ENCODE measurements at regions not wholly inside any gene's neighbourhood (a gene's known extent, or its start where the extent isn't known, plus 50 kb on each side); places are given as distances from the start of the nearest gene placed in this dataset.

DNA sequence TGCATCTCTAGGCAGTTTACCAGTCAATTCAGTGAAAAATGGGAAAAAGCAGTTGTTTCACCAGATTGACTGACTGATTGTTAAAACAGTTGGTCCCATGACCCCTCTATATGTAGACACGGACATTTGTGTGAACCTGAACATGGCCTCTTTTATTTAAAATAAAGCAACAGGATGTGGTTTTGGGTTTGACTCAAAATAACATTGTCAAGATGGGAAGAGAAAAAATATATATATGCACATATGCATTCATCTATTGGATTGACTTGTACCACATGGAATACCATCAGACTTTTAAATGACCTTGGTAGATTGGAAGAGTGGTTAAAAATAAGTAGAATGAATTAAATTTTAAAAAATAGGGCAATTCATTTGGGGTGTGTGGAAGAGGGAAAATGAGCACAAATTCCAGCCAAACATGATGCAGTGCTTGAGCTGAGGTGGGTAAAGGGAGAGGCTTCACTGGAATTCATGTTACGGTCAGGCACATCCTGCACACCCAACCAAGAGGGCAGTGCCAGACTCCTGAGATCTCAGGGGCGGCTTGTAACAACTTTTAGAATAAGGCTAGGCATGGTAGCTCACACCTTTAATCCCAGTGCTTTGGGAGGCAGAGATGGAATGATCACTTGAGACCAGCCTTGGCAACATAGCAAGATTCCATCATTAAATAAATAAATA, 560.7 kb upstream of the TENM3 start:
- H3K4me3 ChIP-seq (replicated peaks; ENCODE audit: low read depth, low read length) = no peak overlapping the region

DNA sequence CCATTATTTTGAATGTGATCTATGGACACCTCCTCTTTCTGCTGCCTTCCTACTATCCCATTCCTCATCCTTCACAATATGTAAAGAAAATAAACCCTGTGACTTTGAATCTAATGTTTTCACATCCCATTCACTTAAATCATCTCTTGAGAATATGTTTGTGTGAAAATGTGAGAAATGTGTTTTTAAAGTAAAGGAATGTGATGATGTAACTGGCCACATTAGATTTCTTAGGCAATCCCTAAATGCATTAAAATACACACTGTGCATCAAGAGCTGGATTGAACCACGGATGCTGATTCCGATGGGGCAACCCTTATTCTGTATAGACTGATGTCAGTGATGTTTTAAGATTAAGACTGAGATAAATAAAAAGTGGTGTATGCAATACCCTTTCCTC, 558.9 kb upstream of the TENM3 start:
- no peaks in the 10 kb centered on the region for H3K27me3 ChIP-seq (replicated peaks; ENCODE audit: control insufficient read depth, insufficient read depth, low read length)
- TF ChIP-seq, protein P1, sequence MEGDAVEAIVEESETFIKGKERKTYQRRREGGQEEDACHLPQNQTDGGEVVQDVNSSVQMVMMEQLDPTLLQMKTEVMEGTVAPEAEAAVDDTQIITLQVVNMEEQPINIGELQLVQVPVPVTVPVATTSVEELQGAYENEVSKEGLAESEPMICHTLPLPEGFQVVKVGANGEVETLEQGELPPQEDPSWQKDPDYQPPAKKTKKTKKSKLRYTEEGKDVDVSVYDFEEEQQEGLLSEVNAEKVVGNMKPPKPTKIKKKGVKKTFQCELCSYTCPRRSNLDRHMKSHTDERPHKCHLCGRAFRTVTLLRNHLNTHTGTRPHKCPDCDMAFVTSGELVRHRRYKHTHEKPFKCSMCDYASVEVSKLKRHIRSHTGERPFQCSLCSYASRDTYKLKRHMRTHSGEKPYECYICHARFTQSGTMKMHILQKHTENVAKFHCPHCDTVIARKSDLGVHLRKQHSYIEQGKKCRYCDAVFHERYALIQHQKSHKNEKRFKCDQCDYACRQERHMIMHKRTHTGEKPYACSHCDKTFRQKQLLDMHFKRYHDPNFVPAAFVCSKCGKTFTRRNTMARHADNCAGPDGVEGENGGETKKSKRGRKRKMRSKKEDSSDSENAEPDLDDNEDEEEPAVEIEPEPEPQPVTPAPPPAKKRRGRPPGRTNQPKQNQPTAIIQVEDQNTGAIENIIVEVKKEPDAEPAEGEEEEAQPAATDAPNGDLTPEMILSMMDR (IDR thresholded peaks at IDR 0.05; ENCODE audit: insufficient read depth, low read length, poor library complexity, severe bottlenecking) = no peak
- H3K4me3 ChIP-seq (replicated peaks; ENCODE audit: low read depth, low read length) = no peak overlapping the region
- H3K36me3 ChIP-seq (ENCODE audit: control insufficient read depth, insufficient read depth, low read length) = no peaks in the 10 kb centered on the region
- no peak for DNase-seq (ENCODE audit: extremely low read depth, insufficient read length)

More for the DNA sequence above, 560.7 kb upstream of the TENM3 start:
- TF ChIP-seq, protein P1 (IDR thresholded peaks at IDR 0.05; ENCODE audit: insufficient read depth, low read length, poor library complexity, severe bottlenecking) = no peak
- Histone ChIP-seq H3K27me3 (replicated peaks; ENCODE audit: control insufficient read depth, insufficient read depth, low read length) (no peaks in the 10 kb centered on the region), H3K36me3 (ENCODE audit: control insufficient read depth, insufficient read depth, low read length) (no peaks in the 10 kb centered on the region)
- no peak for DNase-seq (ENCODE audit: extremely low read depth, insufficient read length)

DNA sequence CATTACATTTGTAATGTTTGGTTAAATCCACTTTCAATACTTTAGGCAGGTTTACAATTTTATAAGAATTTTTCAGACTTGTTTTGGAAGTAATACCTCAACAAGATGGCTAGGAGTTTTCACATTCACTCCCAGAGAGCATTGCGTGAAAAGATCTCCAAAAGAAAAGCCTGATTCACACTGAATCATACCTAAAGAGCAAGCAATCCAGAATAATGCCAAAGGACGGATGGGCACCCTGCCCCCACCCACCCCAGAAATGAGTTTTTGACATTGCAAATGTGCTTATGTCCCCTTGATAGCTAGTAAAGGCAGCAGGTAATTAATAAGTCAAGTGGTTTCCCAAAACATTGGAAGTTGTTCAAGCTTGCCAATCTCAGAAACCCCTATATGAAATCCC, 557.7 kb upstream of the TENM3 start:
- TF ChIP-seq, protein P1 (IDR thresholded peaks at IDR 0.05; ENCODE audit: insufficient read depth, low read length, poor library complexity, severe bottlenecking) = no peak
- H3K27me3 ChIP-seq (replicated peaks; ENCODE audit: control insufficient read depth, insufficient read depth, low read length) = no peaks in the 10 kb centered on the region
- H3K36me3 ChIP-seq (ENCODE audit: control insufficient read depth, insufficient read depth, low read length) = no peaks in the 10 kb centered on the region
- no peak overlapping the region for H3K4me3 ChIP-seq (replicated peaks; ENCODE audit: low read depth, low read length)
- DNase-seq (ENCODE audit: extremely low read depth, insufficient read length) = no peak

DNA sequence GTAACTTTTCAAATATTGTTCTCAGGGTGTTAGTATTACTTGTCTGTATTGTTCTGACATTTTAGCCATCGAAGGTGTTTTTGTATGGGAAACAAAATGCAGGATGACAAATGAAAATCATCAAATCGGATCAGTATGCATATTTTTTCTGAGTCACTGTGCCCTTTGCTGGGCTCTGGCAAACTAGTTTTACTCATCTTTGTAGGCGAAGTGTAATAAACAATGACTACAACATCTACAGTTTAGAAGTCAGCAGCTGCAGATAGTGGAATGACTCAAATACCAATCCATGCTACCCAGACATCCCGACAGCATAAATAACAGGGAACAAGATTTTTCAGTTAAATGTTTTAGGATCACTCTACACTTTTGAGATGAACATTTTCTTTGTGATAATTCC, 557.3 kb upstream of the TENM3 start:
- Histone ChIP-seq H3K36me3 (ENCODE audit: control insufficient read depth, insufficient read depth, low read length) (no peaks in the 10 kb centered on the region), H3K27me3 (replicated peaks; ENCODE audit: control insufficient read depth, insufficient read depth, low read length) (no peaks in the 10 kb centered on the region), H3K4me3 (replicated peaks; ENCODE audit: low read depth, low read length) (no peak overlapping the region)
- no peak for DNase-seq (ENCODE audit: extremely low read depth, insufficient read length)
- TF ChIP-seq, protein P1 (IDR thresholded peaks at IDR 0.05; ENCODE audit: insufficient read depth, low read length, poor library complexity, severe bottlenecking) = no peak

DNA sequence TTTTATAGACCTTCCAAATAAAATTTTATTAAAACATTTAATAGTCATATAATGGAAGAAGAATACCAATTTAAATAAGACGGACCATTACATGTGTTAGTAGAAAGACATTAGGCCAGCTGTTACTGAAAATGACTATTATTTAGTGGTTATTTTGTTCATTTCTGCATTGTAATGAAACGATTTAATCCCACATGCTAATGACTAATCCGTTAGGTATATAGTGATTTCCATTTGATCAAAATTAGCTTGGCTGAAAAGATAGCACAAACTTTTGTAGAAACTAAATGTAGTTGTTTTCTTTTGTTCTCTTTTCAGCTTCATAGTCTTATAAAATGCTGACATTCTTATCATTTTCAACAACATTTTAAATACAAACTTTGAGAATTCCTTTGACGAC, 556.1 kb upstream of the TENM3 start:
- TF ChIP-seq, protein P1 (IDR thresholded peaks at IDR 0.05; ENCODE audit: insufficient read depth, low read length, poor library complexity, severe bottlenecking) = no peak
- H3K36me3 ChIP-seq (ENCODE audit: control insufficient read depth, insufficient read depth, low read length) = no peaks in the 10 kb centered on the region
- H3K4me3 ChIP-seq (replicated peaks; ENCODE audit: low read depth, low read length) = no peak overlapping the region
- DNase-seq (ENCODE audit: extremely low read depth, insufficient read length) = no peak
- no peaks in the 10 kb centered on the region for H3K27me3 ChIP-seq (replicated peaks; ENCODE audit: control insufficient read depth, insufficient read depth, low read length)

DNA sequence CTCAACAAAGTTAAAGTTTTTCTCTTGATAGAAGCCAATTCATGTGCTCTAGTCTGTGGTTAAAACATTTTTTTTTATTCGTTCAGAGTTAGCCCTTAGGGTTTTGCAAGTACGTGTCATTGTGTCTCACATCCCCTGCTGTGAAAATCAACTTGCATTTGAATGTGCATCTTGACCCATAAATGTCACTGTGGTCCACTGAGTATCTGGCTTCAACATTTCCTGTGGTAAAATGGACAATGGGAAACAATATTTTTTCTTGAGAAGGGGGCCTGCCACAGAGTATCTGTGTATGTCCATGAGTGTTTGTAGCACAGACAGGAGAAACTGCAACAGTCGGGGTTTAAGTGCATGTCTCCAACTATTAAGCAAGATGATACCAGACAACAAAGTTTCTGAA, 554.8 kb upstream of the TENM3 start:
- TF ChIP-seq, protein P1 (IDR thresholded peaks at IDR 0.05; ENCODE audit: insufficient read depth, low read length, poor library complexity, severe bottlenecking) = no peak
- Histone ChIP-seq H3K36me3 (ENCODE audit: control insufficient read depth, insufficient read depth, low read length) (no peaks in the 10 kb centered on the region), H3K4me3 (replicated peaks; ENCODE audit: low read depth, low read length) (no peak overlapping the region), H3K27me3 (replicated peaks; ENCODE audit: control insufficient read depth, insufficient read depth, low read length) (no peaks in the 10 kb centered on the region)
- DNase-seq (ENCODE audit: extremely low read depth, insufficient read length) = no peak
